HEK293T (cell line): ENCODE measurements at regions not wholly inside any gene's neighbourhood (a gene's known extent, or its start where the extent isn't known, plus 50 kb on each side); places are given as distances from the start of the nearest gene placed in this dataset.
"Not testable (repeated sequence)": the region's sequence is repeated elsewhere in the genome, so short reads cannot be mapped to it uniquely, and the experiment has no call there.

ENCODE experiments used
- CTCF ChIA-PET: fragments of 350-600 bp; formaldehyde crosslinking; extraction: SDS; loops from one replicate; lab custom pipeline; 2021; ENCODE audit warnings: antibody characterized with exemption, inconsistent platforms; lab: Yijun Ruan, JAX
- POLR2A ChIA-PET: fragments of 350-600 bp; formaldehyde crosslinking; extraction: SDS; loops from one replicate; lab custom pipeline; 2020; ENCODE audit warnings: antibody characterized with exemption, inconsistent platforms; lab: Yijun Ruan, JAX
- DNase-seq: peaks from one replicate; pipeline ENCODE4 v3.0.0; 2012; ENCODE audit warnings: mixed read lengths; ENCODE audit errors: extremely low spot score
- ARNT ChIP-seq: fragments of 450-650 bp; IDR thresholded peaks from 2 replicates; pipeline ENCODE4 v1.6.1; 2017; ENCODE audit warnings: mild to moderate bottlenecking
- BHLHE40 ChIP-seq: fragments of 450-650 bp; IDR thresholded peaks from 2 replicates; pipeline ENCODE4 v1.6.1; 2016; ENCODE audit warnings: mild to moderate bottlenecking, moderate library complexity, borderline replicate concordance
- CTBP1 ChIP-seq: fragments of 450-650 bp; IDR thresholded peaks from 2 replicates; pipeline ENCODE4 v1.6.1; 2016; ENCODE audit warnings: borderline replicate concordance
- ELF4 ChIP-seq: fragments of 450-650 bp; IDR thresholded peaks from 2 replicates; pipeline ENCODE4 v1.6.1; 2017; ENCODE audit warnings: antibody characterized with exemption
- FOXA1 ChIP-seq: fragments of 450-650 bp; IDR thresholded peaks from 2 replicates; pipeline ENCODE4 v1.6.1; 2016; ENCODE audit warnings: mild to moderate bottlenecking
- FOXK2 ChIP-seq: fragments of 450-650 bp; IDR thresholded peaks from 2 replicates; pipeline ENCODE4 v1.6.1; 2016; ENCODE audit warnings: mild to moderate bottlenecking
- FOXM1 ChIP-seq: fragments of 450-650 bp; IDR thresholded peaks from 2 replicates; pipeline ENCODE4 v1.6.1; 2017; ENCODE audit warnings: mild to moderate bottlenecking, borderline replicate concordance
- HDGF ChIP-seq: fragments of 450-650 bp; IDR thresholded peaks from 2 replicates; pipeline ENCODE4 v1.6.1; 2017; ENCODE audit warnings: antibody characterized with exemption, borderline replicate concordance
- L3MBTL2 ChIP-seq: fragments of 450-650 bp; conservative IDR thresholded peaks from 2 replicates; pipeline ENCODE4 v1.6.1; 2016; ENCODE audit warnings: mild to moderate bottlenecking
- LEF1 ChIP-seq: fragments of 450-650 bp; IDR thresholded peaks from 2 replicates; pipeline ENCODE4 v1.6.1; 2017; ENCODE audit warnings: mild to moderate bottlenecking, borderline replicate concordance
- NFRKB ChIP-seq: fragments of 450-650 bp; IDR thresholded peaks from 2 replicates; pipeline ENCODE4 v1.6.1; 2016; ENCODE audit warnings: mild to moderate bottlenecking, moderate library complexity
- SP1 ChIP-seq: fragments of 450-650 bp; IDR thresholded peaks from 2 replicates; pipeline ENCODE4 v1.6.1; 2017
- SUZ12 ChIP-seq: fragments of 450-650 bp; IDR thresholded peaks from 2 replicates; pipeline ENCODE4 v1.6.1; 2016; ENCODE audit warnings: mild to moderate bottlenecking
- TARDBP ChIP-seq: fragments of 450-650 bp; IDR thresholded peaks from 2 replicates; pipeline ENCODE4 v1.6.1; 2016
- ZNF384 ChIP-seq: fragments of 450-650 bp; IDR thresholded peaks from 2 replicates; pipeline ENCODE4 v1.6.1; 2016
- TF ChIP-seq, protein P1 (sequence below): fragments of 450-650 bp; IDR thresholded peaks from 2 replicates; pipeline ENCODE4 v1.6.1; 2016

DNA sequence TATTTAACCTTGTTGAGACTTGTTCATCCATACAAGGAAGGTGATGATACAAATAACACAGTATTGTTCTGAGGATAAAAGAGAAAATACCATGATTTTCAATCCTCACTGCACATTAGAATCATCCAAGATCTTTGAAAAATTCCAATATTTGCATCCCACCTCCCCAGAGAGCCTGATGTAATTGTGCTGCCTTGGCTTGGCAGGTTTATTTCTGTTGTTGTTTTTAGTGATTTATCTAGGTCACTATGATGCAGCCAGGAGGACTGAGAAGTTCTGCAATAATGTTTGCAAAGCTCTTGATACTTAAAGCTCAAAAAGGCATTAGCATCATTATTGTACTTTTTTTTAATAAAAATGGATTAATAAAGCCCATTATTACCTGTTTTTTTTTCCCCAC lies 67.0 kb upstream of the NMUR2 start:
- ChIA-PET POLR2A (no interaction called here), CTCF (no interaction called here)
- TF ChIP-seq HDGF (no peak), ZNF384 (no peak), NFRKB (no peak), TARDBP (no peak), L3MBTL2 (no peak), ELF4 (no peak), FOXK2 (no peak), FOXM1 (no peak), SUZ12 (no peak), FOXA1 (no peak), SP1 (no peak), CTBP1 (no peak), BHLHE40 (no peak)
- TF ChIP-seq, protein P1, sequence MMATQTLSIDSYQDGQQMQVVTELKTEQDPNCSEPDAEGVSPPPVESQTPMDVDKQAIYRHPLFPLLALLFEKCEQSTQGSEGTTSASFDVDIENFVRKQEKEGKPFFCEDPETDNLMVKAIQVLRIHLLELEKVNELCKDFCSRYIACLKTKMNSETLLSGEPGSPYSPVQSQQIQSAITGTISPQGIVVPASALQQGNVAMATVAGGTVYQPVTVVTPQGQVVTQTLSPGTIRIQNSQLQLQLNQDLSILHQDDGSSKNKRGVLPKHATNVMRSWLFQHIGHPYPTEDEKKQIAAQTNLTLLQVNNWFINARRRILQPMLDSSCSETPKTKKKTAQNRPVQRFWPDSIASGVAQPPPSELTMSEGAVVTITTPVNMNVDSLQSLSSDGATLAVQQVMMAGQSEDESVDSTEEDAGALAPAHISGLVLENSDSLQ, result no peak
- no peak for DNase-seq

DNA sequence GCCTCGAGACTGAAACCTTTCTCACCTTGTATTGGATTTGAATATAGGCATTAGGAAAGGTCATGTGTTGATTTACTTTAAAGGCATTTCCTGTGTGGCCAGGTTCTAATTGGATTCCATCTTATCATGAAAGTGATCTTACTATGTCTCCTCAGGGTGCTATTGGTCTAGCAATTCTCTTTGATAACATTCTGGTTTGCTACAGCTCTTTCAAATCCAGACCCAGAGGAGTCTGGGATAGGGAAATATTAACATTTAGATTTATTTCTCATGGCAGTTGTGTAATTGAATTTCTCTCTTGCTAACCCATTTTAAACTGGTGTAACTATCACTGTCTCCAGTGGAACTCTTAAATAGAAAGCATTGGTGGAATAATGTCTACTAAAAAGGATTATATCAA lies 69.9 kb upstream of the NMUR2 start:
- DNase-seq, result no peak
- ChIA-PET POLR2A (no interaction called here), CTCF (no interaction called here)
- TF ChIP-seq LEF1 (no peak), FOXM1 (no peak), SUZ12 (no peak), CTBP1 (no peak), L3MBTL2 (no peak), TARDBP (no peak), ARNT (no peak), SP1 (no peak), HDGF (no peak), FOXA1 (no peak)
- TF ChIP-seq, protein P1, result no peak

DNA sequence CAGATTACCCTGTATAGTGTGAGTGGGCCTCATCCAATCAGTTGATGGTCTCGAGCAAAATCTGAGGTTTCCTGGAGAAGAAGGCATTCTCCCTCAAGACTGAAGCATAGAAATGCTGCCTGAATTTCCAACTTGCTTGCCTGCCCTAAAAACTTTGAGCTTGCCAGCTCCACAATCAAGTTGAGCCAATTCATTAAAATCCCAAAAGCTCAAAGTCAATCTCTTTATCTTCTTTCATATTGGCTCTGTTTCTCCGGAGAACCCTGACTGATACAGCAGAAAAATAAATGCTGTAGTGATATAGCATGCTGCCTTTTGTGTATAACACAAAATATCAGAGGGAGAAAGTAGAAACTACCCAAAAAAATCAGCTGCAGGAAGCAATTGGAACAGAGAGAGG lies 72.5 kb upstream of the NMUR2 start:
- ChIA-PET POLR2A (no interaction called here), CTCF (no interaction called here)
- no peak for DNase-seq
- TF ChIP-seq ZNF384, result no peak
- no peak for TF ChIP-seq SP1
- no peak for TF ChIP-seq CTBP1
- TF ChIP-seq NFRKB, result no peak
- TF ChIP-seq SUZ12, result no peak
- no peak for TF ChIP-seq FOXM1
- TF ChIP-seq FOXA1, result no peak
- TF ChIP-seq TARDBP, result no peak
- TF ChIP-seq, protein P1, result no peak
- TF ChIP-seq BHLHE40, result no peak
- TF ChIP-seq L3MBTL2, result no peak

DNA sequence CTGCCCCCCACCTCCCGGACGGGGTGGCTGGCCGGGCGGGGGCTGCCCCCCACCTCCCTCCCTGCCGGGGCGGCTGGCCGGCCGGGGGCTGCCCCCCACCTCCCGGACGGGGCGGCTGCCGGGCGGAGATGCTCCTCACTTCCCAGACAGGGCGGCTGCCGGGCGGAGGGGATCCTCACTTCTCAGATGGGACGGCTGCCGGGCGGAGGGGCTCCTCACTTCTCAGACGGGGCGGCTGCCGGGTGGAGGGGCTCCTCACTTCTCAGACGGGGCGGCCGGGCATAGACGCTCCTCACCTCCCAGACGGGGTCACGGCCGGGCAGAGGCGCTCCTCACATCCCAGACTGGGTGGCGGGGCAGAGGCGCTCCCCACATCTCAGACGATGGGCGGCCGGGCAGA lies 74.8 kb upstream of the NMUR2 start:
- CTCF ChIA-PET, POLR2A ChIA-PET, DNase-seq: not testable (repeated sequence)

DNA sequence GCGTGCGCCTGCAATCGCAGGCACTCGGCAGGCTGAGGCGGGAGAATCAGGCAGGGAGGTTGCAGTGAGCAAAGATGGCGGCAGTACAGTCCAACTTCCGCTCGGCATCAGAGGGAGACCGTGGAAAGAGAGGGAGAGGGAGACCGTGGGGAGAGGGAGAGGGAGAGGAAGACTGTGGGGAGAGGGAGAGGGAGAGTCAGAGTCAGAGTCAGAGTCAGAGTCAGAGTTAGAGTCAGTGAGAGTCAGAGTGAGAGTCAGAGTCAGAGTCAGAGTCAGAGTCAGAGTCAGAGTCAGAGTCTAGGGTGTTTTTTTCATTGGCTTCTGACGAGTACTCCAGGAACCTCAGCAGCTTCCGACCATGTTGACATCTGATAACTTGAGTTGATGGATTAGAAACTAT lies 75.6 kb upstream of the NMUR2 start:
- DNase-seq, POLR2A ChIA-PET, CTCF ChIA-PET: not testable (repeated sequence)

DNA sequence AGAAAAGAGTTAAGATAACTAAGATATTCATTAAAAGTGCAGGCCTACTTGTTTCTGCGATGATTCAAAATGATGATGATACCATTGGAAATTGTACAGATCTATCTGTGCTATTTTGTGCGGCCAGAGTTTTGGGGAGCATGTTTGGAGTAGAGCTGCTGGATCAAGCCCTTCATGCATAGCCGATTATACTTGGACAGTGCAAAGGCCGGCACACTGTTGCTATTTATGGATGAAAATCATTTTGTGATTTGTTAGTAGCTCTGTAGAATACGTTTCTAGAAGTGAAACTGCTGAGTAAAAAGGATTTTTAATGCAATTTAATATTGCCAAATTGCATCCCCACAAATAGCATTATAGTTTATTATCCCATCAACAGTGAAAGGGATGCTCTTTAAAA lies 82.1 kb upstream of the NMUR2 start:
- no peak for DNase-seq
- ChIA-PET POLR2A (no interaction called here), CTCF (no interaction called here)
- TF ChIP-seq L3MBTL2 (no peak), CTBP1 (no peak), BHLHE40 (no peak), ELF4 (no peak), SP1 (no peak), FOXM1 (no peak)

DNA sequence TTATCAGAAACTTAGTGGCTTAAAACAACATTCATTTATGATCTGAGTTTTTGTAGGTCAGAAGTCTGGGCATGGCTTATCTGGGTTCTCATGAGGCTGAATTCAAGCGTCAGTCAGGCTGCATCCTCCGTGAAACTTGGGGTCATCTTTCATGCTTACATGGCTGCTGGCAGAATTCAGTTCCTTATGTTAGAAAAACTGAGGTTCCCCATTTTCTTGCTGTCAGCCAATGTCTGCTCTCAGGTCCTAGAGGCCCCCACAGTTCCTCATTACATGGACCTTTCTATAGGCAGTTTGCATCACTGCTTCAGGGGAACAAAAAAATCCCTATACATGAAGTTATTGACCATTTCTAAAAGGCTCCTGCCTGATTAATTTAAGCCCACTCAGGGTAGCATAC lies 83.8 kb upstream of the NMUR2 start:
- no peak for DNase-seq

More for the DNA sequence above, 83.8 kb upstream of the NMUR2 start:
- CTCF ChIA-PET, result no interaction called here
- POLR2A ChIA-PET, result no interaction called here
- no peak for TF ChIP-seq HDGF
- TF ChIP-seq ZNF384, result no peak
- no peak for TF ChIP-seq SUZ12
- TF ChIP-seq ELF4, result no peak
- no peak for TF ChIP-seq SP1
- no peak for TF ChIP-seq BHLHE40
- no peak for TF ChIP-seq L3MBTL2
- TF ChIP-seq FOXM1, result no peak
- no peak for TF ChIP-seq LEF1
- no peak for TF ChIP-seq ARNT
